BJ (cell line): ENCODE measurements at regions not wholly inside any gene's neighbourhood (a gene's known extent, or its start where the extent isn't known, plus 50 kb on each side); places are given as distances from the start of the nearest gene placed in this dataset.

Experiments used
- CTCF ChIA-PET: fragments of 350-600 bp; formaldehyde crosslinking; extraction: SDS; loops from one replicate; lab custom pipeline; 2021; ENCODE audit warnings: antibody characterized with exemption, inconsistent platforms; lab: Yijun Ruan, JAX
- POLR2A ChIA-PET: fragments of 300-600 bp; sonication (Branson Sonifier 250); formaldehyde crosslinking; extraction: SDS; loops from one replicate; lab custom pipeline; 2021; ENCODE audit warnings: antibody characterized with exemption; lab: Charles Lee
- DNase-seq: peaks from one replicate; pipeline ENCODE4 v3.0.0-alpha.2; 2011; ENCODE audit warnings: low read depth
- H3K27me3 ChIP-seq: 2 replicates; pipeline ENCODE4 v1.6.0; 2011; ENCODE audit warnings: low read length; ENCODE audit not compliant: control insufficient read depth, insufficient read depth
- H3K36me3 ChIP-seq: 2 replicates; pipeline ENCODE4 v1.5.1; 2011; ENCODE audit warnings: low read length; ENCODE audit not compliant: control insufficient read depth, insufficient read depth
- H3K4me3 ChIP-seq: 2 replicates; pipeline ENCODE4 v1.5.1; 2011; ENCODE audit warnings: low read depth, mild to moderate bottlenecking, control low read depth, low read length
- TF ChIP-seq, protein P1 (sequence below): IDR thresholded peaks from 2 replicates; pipeline ENCODE4 v1.5.1; 2011; ENCODE audit warnings: low read depth, mild to moderate bottlenecking, control low read depth, inconsistent platforms, low read length, moderate library complexity; ENCODE audit not compliant: insufficient read depth

DNA sequence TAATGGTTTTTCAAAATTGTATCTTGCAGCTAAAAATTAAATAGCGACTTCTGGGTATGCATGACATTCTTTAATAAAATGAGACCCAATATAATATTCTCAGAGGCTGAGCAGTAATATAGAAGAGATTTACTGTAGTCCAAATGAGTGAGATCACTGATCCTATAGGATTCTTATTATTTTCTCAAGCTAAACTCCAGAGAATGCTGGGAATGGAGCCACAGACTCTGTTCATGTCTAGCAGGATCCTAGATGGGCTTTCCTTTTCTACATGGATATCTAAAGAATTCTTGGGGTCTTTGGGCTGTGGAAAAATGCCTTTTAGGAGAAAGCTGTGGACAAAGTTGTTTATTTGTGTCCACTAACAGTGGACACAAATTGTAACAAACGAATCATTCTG is 150.7 kb upstream of the ZNF644 start:
- TF ChIP-seq, protein P1, sequence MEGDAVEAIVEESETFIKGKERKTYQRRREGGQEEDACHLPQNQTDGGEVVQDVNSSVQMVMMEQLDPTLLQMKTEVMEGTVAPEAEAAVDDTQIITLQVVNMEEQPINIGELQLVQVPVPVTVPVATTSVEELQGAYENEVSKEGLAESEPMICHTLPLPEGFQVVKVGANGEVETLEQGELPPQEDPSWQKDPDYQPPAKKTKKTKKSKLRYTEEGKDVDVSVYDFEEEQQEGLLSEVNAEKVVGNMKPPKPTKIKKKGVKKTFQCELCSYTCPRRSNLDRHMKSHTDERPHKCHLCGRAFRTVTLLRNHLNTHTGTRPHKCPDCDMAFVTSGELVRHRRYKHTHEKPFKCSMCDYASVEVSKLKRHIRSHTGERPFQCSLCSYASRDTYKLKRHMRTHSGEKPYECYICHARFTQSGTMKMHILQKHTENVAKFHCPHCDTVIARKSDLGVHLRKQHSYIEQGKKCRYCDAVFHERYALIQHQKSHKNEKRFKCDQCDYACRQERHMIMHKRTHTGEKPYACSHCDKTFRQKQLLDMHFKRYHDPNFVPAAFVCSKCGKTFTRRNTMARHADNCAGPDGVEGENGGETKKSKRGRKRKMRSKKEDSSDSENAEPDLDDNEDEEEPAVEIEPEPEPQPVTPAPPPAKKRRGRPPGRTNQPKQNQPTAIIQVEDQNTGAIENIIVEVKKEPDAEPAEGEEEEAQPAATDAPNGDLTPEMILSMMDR = no peak
- no peak for DNase-seq
- H3K27me3 ChIP-seq = no peaks in the 10 kb centered on the region
- H3K36me3 ChIP-seq = no peaks in the 10 kb centered on the region
- CTCF ChIA-PET = no interaction called here
- H3K4me3 ChIP-seq = no peak overlapping the region
- POLR2A ChIA-PET = no interaction called here

DNA sequence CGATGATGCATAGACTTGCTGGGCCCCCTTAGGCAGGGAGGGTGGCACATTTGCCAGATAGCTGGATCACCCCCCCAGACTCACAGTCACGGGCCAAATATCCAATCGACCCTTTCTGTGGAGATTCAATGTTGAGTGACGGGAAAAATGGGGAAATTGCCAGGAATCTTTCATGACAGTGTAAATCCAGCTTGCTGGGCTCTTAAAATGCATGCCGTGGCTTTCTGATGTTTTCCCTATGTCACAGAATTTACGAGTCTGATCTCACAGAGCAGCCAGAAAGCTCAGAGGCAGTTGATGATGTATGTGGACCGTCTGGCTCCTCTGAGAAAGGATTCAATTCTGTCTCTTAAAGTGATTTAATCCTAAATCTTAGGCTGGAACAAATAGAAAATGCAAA is 150.1 kb upstream of the ZNF644 start:
- no peaks in the 10 kb centered on the region for H3K36me3 ChIP-seq
- DNase-seq = no peak
- no peaks in the 10 kb centered on the region for H3K27me3 ChIP-seq
- ChIA-PET CTCF (no interaction called here), POLR2A (no interaction called here)
- TF ChIP-seq, protein P1 = no peak
- H3K4me3 ChIP-seq = no peak overlapping the region

DNA sequence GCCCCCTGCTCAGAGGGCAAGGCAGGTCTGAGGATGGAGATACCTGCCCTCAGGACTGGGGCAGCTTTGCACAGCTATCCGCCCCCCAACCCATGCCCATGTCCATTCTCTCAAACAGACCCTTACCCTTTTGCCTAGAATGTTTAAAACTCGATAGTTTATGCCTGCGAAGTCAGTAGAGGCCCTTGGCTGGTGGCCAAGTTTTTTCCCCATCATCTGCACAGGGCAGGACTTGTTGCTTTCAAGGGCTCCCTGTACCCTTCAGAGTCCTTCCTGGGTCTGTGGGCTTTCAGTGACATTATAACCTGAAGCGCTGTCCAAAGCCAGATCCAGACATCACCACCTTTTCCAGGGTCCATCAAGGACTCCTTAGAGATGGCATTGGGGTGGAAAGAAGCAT is 148.7 kb upstream of the ZNF644 start:
- no peaks in the 10 kb centered on the region for H3K27me3 ChIP-seq
- TF ChIP-seq, protein P1 = no peak
- no peak for DNase-seq
- ChIA-PET POLR2A (no interaction called here), CTCF (no interaction called here)
- H3K36me3 ChIP-seq = no peaks in the 10 kb centered on the region
- no peak overlapping the region for H3K4me3 ChIP-seq

DNA sequence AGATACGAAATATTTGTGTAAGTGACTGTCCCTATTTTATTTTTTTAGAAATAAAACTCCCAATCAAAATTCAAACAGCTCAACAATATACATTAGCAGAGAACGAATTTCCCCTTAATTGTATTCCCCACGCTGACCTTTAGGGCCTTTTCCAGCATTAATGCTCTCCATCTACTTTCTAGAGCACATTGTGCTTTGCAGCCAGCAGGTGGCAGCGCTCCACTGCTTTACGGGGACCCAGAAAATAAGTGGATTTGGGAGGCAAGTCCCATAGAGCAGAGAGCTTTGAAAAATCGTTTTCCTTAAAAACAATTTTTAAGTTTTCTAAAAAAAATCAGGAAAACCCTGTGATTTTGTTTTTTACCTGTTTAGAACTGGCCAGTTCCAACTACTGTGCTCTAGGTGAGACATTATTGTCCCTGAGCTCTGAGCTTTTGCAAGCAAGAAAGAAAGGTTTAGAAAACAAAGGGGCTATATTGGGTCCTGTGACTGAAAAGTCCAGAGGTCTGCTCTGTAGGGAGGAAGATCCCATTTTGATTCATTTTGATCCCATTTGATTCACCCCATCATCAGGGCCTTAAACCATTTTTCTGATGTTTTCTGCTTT is 144.4 kb upstream of the ZNF644 start:
- DNase-seq = no peak
- Histone ChIP-seq H3K36me3 (no peaks in the 10 kb centered on the region), H3K4me3 (no peak overlapping the region), H3K27me3 (no peaks in the 10 kb centered on the region)
- CTCF ChIA-PET = interaction anchor here (0.5 to 3.6 kb wide), 37 partner anchors 8 to 1384 kb away, joined by 3 to 32 read pairs (median 4); partner anchors contain the start of gene BARHL2
- TF ChIP-seq, protein P1 = peak; percentile 86
- POLR2A ChIA-PET = no interaction called here

DNA sequence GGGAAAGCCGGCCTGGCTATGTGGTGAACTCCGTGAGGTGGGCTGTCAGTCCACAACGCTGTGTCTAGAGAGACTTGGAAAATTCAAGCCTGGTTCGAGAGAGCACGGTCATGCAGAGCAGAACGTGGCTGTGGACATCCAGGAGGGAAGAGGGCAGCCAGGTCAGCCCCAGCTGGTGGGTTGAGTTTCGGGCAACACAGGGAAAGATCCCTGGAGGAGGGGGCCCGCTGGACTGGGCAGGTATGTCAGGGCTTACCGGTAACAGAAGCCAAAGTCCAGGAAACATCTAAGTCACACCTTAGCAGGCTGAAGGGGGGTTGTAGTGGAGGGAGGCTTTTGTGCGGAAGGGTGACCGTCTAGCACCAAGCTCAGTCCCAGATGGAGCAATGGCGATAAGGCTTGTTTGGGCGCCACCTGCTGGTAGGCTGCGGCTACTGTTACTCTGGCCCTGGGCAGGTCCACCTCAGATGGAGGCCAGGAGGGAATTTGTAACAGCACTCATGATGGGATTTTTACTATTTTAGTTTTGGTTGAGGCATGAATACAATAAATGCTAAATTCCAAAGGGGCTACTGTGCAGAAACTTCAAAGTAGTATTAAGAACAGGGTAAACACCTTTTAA is 143.3 kb upstream of the ZNF644 start:
- H3K4me3 ChIP-seq = no peak overlapping the region
- ChIA-PET CTCF (interaction anchor here (0.6 to 3.6 kb wide), 32 partner anchors 9 to 1383 kb away, joined by 3 to 32 read pairs (median 5); partner anchors contain the start of gene BARHL2), POLR2A (no interaction called here)
- TF ChIP-seq, protein P1 = peak; percentile 98
- no peaks in the 10 kb centered on the region for H3K27me3 ChIP-seq
- DNase-seq = no peak
- H3K36me3 ChIP-seq = no peaks in the 10 kb centered on the region
